Erythroblast (primary cell): ENCODE measurements at regions not wholly inside any gene's neighbourhood (a gene's known extent, or its start where the extent isn't known, plus 50 kb on each side); places are given as distances from the start of the nearest gene placed in this dataset.

ENCODE experiments used
- GATA1 ChIP-seq: IDR thresholded peaks from 2 replicates; pipeline ENCODE4 v1.6.1; 2011; ENCODE audit warnings: low read depth, mild to moderate bottlenecking, control low read depth, low read length, moderate library complexity
- POLR2A ChIP-seq: IDR thresholded peaks from 2 replicates; pipeline ENCODE4 v1.6.1; 2011; ENCODE audit warnings: mild to moderate bottlenecking, low read length

DNA sequence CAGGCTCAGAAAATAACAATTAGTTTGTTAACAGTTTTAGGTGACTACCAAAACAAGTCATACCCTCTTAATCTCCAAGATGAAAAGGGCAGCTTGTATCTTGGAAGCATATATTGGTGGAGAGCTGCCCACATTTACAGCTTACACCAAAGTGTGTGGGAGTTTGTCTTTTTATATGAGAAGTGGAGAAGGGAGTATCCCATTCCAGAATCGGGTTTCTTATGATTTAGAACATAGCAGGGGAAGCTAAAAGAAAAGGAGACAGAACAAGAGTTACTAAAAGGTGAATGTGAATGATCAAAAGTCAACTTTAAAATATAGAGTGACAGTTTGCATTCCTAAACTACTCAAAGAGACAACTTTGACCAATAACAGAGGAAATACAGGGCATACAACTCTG, 338.6 kb upstream of the VWC2 start:
- TF ChIP-seq POLR2A (no peak), GATA1 (no peak)
